Transverse colon (tissue), 4 donors: ENCODE measurements at regions not wholly inside any gene's neighbourhood (a gene's known extent, or its start where the extent isn't known, plus 50 kb on each side); places are given as distances from the start of the nearest gene placed in this dataset.

Source experiments
- POLR2AphosphoS5 ChIP-seq, 3 donors: sonication (generic); formaldehyde crosslinking; IDR thresholded peaks; one replicate each; pipeline ENCODE4 v1.6.1; 2016; ENCODE audit warnings: antibody characterized with exemption in 3 of 3
- TF ChIP-seq, protein P1 (sequence below), 5 experiments: fragments of 200-600 bp in 3 of 5; fragments of 450-650 bp in 2 of 5; sonication (generic) in 3 of 5; IDR thresholded peaks; 1 replicate in 2 of 5; 2 replicates in 3 of 5; pipeline ENCODE4 v1.5.1; 2016 to 2017; ENCODE audit warnings: antibody characterized with exemption in 5 of 5, inconsistent platforms in 3 of 5, mild to moderate bottlenecking in 2 of 5, moderate library complexity in 1 of 5

DNA sequence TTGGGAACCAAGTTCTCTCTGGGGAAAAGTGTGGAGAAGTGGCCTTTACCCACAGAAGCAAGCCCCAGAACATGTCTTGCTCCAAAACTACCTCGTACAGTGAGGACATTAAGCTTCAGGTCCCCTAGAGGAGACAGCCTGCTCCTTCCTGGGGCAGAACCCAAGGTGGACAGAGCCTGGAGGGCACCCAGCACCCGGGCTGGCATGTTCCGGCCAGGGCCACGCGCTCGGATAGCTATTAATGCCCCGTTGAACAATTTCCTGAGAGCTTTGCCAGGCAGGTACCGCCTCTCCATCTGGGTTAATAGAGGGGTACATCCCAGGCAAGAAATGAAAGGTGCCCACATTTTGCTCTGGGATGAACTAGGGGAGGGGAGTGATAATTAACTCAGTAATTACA is 169.0 kb upstream of the GRK3 start:
- no peak for TF ChIP-seq POLR2AphosphoS5 (IDR thresholded peaks at IDR 0.05)
- TF ChIP-seq, protein P1, sequence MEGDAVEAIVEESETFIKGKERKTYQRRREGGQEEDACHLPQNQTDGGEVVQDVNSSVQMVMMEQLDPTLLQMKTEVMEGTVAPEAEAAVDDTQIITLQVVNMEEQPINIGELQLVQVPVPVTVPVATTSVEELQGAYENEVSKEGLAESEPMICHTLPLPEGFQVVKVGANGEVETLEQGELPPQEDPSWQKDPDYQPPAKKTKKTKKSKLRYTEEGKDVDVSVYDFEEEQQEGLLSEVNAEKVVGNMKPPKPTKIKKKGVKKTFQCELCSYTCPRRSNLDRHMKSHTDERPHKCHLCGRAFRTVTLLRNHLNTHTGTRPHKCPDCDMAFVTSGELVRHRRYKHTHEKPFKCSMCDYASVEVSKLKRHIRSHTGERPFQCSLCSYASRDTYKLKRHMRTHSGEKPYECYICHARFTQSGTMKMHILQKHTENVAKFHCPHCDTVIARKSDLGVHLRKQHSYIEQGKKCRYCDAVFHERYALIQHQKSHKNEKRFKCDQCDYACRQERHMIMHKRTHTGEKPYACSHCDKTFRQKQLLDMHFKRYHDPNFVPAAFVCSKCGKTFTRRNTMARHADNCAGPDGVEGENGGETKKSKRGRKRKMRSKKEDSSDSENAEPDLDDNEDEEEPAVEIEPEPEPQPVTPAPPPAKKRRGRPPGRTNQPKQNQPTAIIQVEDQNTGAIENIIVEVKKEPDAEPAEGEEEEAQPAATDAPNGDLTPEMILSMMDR (IDR thresholded peaks at IDR 0.05): no peak
